Neural cell (in vitro differentiated cells): ENCODE measurements at regions not wholly inside any gene's neighbourhood (a gene's known extent, or its start where the extent isn't known, plus 50 kb on each side); places are given as distances from the start of the nearest gene placed in this dataset.

Source experiments
- H2AFZ ChIP-seq: fragments of 200-600, 300-800 bp; sonication (generic), shearing (Covaris generic); 2 replicates; pipeline ENCODE4 v1.6.0; 2014; ENCODE audit warnings: low read depth, mild to moderate bottlenecking, antibody characterized with exemption, low read length, moderate library complexity
- H3F3A ChIP-seq: fragments of 200-600 bp; shearing (Covaris generic); 2 replicates; pipeline ENCODE4 v1.6.1; 2016; ENCODE audit warnings: mild to moderate bottlenecking, moderate library complexity, mixed read lengths, antibody characterized with exemption, low read length; ENCODE audit not compliant: insufficient read depth, poor library complexity, severe bottlenecking
- H3K27ac ChIP-seq: fragments of 200-600, 300-800 bp; sonication (generic), shearing (Covaris generic); 2 replicates; pipeline ENCODE4 v1.5.1; 2014; ENCODE audit warnings: mild to moderate bottlenecking, low read length, moderate library complexity
- H3K27me3 ChIP-seq: fragments of 300-800, 200-600 bp; sonication (generic), shearing (Covaris generic); 2 replicates; pipeline ENCODE4 v1.6.0; 2014; ENCODE audit warnings: mild to moderate bottlenecking, low read depth, low read length, moderate library complexity; ENCODE audit not compliant: insufficient read depth
- H3K36me3 ChIP-seq: fragments of 300-800, 200-600 bp; sonication (generic), shearing (Covaris generic); 2 replicates; pipeline ENCODE4 v1.5.1; 2014; ENCODE audit warnings: mild to moderate bottlenecking, antibody characterized with exemption, low read length, moderate library complexity; ENCODE audit not compliant: insufficient read depth
- H3K4me2 ChIP-seq: fragments of 300-800, 200-600 bp; sonication (generic), shearing (Covaris generic); 2 replicates; pipeline ENCODE4 v1.6.0; 2014; ENCODE audit warnings: mild to moderate bottlenecking, low read length
- H3K4me3 ChIP-seq: fragments of 300-800, 200-600 bp; sonication (generic), shearing (Covaris generic); 2 replicates; pipeline ENCODE4 v1.5.1; 2014; ENCODE audit warnings: mild to moderate bottlenecking, low read length, moderate library complexity
- H3K79me2 ChIP-seq: fragments of 200-600 bp; shearing (Covaris generic); replicated peaks from 2 replicates; pipeline ENCODE4 v1.6.0; 2014; ENCODE audit warnings: mild to moderate bottlenecking, low read length, moderate library complexity; ENCODE audit not compliant: insufficient read depth
- H3K9ac ChIP-seq: fragments of 300-800, 200-600 bp; sonication (generic), shearing (Covaris generic); 2 replicates; pipeline ENCODE4 v1.6.1; 2016; ENCODE audit warnings: mild to moderate bottlenecking, low read length, mixed read lengths
- H3K9me2 ChIP-seq: fragments of 200-600 bp; shearing (Covaris generic); 2 replicates; pipeline ENCODE4 v1.6.1; 2016; ENCODE audit warnings: mild to moderate bottlenecking, low read length, mixed read lengths; ENCODE audit not compliant: insufficient read depth
- H3K9me3 ChIP-seq: fragments of 200-600, 300-800 bp; sonication (generic), shearing (Covaris generic); 2 replicates; pipeline ENCODE4 v1.6.1; 2016; ENCODE audit warnings: mild to moderate bottlenecking, mixed run types, low read length, moderate library complexity, mixed read lengths
- H4K20me1 ChIP-seq: fragments of 200-600 bp; shearing (Covaris generic); 2 replicates; pipeline ENCODE4 v1.6.1; 2016; ENCODE audit warnings: mild to moderate bottlenecking, mixed run types; ENCODE audit not compliant: insufficient read depth
- EP300 ChIP-seq: fragments of 450-650 bp; conservative IDR thresholded peaks from 2 replicates; pipeline ENCODE4 v1.6.1; 2014; ENCODE audit warnings: antibody characterized with exemption, mild to moderate bottlenecking, moderate library complexity; ENCODE audit not compliant: poor library complexity, severe bottlenecking
- EZH2 ChIP-seq: fragments of 200-600, 300-800 bp; shearing (Covaris generic), sonication (generic); IDR thresholded peaks from 2 replicates; pipeline ENCODE4 v1.6.1; 2014; ENCODE audit warnings: antibody characterized with exemption, low read length, borderline replicate concordance, mild to moderate bottlenecking; ENCODE audit not compliant: insufficient read depth, poor library complexity, severe bottlenecking
- MXI1 ChIP-seq: fragments of 450-650 bp; conservative IDR thresholded peaks from 2 replicates; pipeline ENCODE4 v1.6.1; 2014; ENCODE audit warnings: antibody characterized with exemption, mild to moderate bottlenecking; ENCODE audit not compliant: poor library complexity, severe bottlenecking
- POLR2AphosphoS5 ChIP-seq: IDR thresholded peaks from 2 replicates; pipeline ENCODE4 v1.6.1; 2012
- RAD21 ChIP-seq: fragments of 450-650 bp; conservative IDR thresholded peaks from 2 replicates; pipeline ENCODE4 v1.6.1; 2014; ENCODE audit warnings: antibody characterized with exemption, mild to moderate bottlenecking, moderate library complexity
- SMC3 ChIP-seq: fragments of 450-650 bp; conservative IDR thresholded peaks from 2 replicates; pipeline ENCODE4 v1.6.1; 2014; ENCODE audit warnings: antibody characterized with exemption, mild to moderate bottlenecking, moderate library complexity; ENCODE audit not compliant: poor library complexity
- TAF1 ChIP-seq: IDR thresholded peaks from 2 replicates; pipeline ENCODE4 v1.6.1; 2012; ENCODE audit warnings: low read depth
- TF ChIP-seq, protein P1 (sequence below): IDR thresholded peaks from 2 replicates; pipeline ENCODE4 v1.6.1; 2012; ENCODE audit warnings: borderline replicate concordance
- TF ChIP-seq, protein P2 (sequence below): fragments of 450-650 bp; IDR thresholded peaks from 2 replicates; pipeline ENCODE4 v1.5.1; 2014; ENCODE audit warnings: antibody characterized with exemption, mild to moderate bottlenecking, moderate library complexity; ENCODE audit not compliant: poor library complexity, severe bottlenecking

GRCh38 chr3:182364723-182365650 is 428.3 kb upstream of the ATP11B start:
- no peak overlapping the region for H3K4me2 ChIP-seq
- TF ChIP-seq, protein P1, sequence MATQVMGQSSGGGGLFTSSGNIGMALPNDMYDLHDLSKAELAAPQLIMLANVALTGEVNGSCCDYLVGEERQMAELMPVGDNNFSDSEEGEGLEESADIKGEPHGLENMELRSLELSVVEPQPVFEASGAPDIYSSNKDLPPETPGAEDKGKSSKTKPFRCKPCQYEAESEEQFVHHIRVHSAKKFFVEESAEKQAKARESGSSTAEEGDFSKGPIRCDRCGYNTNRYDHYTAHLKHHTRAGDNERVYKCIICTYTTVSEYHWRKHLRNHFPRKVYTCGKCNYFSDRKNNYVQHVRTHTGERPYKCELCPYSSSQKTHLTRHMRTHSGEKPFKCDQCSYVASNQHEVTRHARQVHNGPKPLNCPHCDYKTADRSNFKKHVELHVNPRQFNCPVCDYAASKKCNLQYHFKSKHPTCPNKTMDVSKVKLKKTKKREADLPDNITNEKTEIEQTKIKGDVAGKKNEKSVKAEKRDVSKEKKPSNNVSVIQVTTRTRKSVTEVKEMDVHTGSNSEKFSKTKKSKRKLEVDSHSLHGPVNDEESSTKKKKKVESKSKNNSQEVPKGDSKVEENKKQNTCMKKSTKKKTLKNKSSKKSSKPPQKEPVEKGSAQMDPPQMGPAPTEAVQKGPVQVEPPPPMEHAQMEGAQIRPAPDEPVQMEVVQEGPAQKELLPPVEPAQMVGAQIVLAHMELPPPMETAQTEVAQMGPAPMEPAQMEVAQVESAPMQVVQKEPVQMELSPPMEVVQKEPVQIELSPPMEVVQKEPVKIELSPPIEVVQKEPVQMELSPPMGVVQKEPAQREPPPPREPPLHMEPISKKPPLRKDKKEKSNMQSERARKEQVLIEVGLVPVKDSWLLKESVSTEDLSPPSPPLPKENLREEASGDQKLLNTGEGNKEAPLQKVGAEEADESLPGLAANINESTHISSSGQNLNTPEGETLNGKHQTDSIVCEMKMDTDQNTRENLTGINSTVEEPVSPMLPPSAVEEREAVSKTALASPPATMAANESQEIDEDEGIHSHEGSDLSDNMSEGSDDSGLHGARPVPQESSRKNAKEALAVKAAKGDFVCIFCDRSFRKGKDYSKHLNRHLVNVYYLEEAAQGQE: no peak
- TF ChIP-seq POLR2AphosphoS5 (peak; percentile 7), MXI1 (no peak), TAF1 (no peak), EP300 (peak; percentile 37), RAD21 (no peak), EZH2 (no peak), SMC3 (no peak)
- no peaks in the 10 kb centered on the region for H4K20me1 ChIP-seq
- no peaks in the 10 kb centered on the region for H3K9me3 ChIP-seq
- H3K27ac ChIP-seq: no peak overlapping the region
- H3K79me2 ChIP-seq: no peaks in the 10 kb centered on the region
- no peaks in the 10 kb centered on the region for H3K27me3 ChIP-seq
- no peaks in the 10 kb centered on the region for H3F3A ChIP-seq
- H3K4me3 ChIP-seq: no peak overlapping the region
- H3K9me2 ChIP-seq: no peaks in the 10 kb centered on the region
- H3K9ac ChIP-seq: no peak overlapping the region
- no peaks in the 10 kb centered on the region for H3K36me3 ChIP-seq
- H2AFZ ChIP-seq: no peak overlapping the region

- no peak overlapping the region for H3K4me3 ChIP-seq
- H3K4me2 ChIP-seq: no peak overlapping the region
- H2AFZ ChIP-seq: no peak overlapping the region
- H3K36me3 ChIP-seq: no peaks in the 10 kb centered on the region
- H3K9ac ChIP-seq: no peak overlapping the region
- H3K79me2 ChIP-seq: no peaks in the 10 kb centered on the region
- H4K20me1 ChIP-seq: no peaks in the 10 kb centered on the region
- H3K27me3 ChIP-seq: no peaks in the 10 kb centered on the region
- H3F3A ChIP-seq: no peaks in the 10 kb centered on the region
- no peak overlapping the region for H3K27ac ChIP-seq
- no peaks in the 10 kb centered on the region for H3K9me3 ChIP-seq
- no peak for TF ChIP-seq POLR2AphosphoS5
- TF ChIP-seq, protein P2, sequence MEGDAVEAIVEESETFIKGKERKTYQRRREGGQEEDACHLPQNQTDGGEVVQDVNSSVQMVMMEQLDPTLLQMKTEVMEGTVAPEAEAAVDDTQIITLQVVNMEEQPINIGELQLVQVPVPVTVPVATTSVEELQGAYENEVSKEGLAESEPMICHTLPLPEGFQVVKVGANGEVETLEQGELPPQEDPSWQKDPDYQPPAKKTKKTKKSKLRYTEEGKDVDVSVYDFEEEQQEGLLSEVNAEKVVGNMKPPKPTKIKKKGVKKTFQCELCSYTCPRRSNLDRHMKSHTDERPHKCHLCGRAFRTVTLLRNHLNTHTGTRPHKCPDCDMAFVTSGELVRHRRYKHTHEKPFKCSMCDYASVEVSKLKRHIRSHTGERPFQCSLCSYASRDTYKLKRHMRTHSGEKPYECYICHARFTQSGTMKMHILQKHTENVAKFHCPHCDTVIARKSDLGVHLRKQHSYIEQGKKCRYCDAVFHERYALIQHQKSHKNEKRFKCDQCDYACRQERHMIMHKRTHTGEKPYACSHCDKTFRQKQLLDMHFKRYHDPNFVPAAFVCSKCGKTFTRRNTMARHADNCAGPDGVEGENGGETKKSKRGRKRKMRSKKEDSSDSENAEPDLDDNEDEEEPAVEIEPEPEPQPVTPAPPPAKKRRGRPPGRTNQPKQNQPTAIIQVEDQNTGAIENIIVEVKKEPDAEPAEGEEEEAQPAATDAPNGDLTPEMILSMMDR: no peak
- TF ChIP-seq SMC3: no peak
- TF ChIP-seq EP300: no peak
- TF ChIP-seq EZH2: no peak
- TF ChIP-seq RAD21: no peak
- TF ChIP-seq, protein P1: no peak
- no peak for TF ChIP-seq MXI1
- no peak for TF ChIP-seq TAF1
- no peaks in the 10 kb centered on the region for H3K9me2 ChIP-seq
Observed at GRCh38 chr3:182366746-182367145, 426.6 kb upstream of the ATP11B start.
